DMS79 (cell line): ENCODE measurements at regions not wholly inside any gene's neighbourhood (a gene's known extent, or its start where the extent isn't known, plus 50 kb on each side); places are given as distances from the start of the nearest gene placed in this dataset.
A peak's percentile ranks its signal among the peaks of the same experiment; 100 is the strongest.

Experiments
- DNase-seq: peaks from one replicate; lab custom pipeline; 2025; lab: John Stamatoyannopoulos, UW

DNA sequence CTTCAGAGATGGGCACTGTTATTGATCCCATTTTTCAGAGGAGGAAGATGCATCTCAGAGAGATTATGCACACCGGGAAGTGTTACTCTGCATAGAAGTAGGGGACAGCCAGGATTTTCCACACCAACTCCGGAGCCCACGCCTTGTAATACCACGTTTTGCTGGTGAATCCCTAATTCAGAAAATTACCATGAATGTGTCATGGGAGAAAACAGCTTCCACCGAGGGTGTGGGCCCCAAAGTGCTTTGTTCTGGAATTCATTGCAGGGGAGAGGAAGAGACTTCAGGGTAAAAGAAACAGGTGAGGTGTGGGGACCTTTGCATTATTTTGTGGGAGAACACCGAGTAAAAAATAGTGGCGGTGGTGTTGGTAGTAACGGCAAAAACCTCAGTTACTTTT lies 1051.4 kb upstream of the RBFOX1 start:
- no peak for DNase-seq

DNA sequence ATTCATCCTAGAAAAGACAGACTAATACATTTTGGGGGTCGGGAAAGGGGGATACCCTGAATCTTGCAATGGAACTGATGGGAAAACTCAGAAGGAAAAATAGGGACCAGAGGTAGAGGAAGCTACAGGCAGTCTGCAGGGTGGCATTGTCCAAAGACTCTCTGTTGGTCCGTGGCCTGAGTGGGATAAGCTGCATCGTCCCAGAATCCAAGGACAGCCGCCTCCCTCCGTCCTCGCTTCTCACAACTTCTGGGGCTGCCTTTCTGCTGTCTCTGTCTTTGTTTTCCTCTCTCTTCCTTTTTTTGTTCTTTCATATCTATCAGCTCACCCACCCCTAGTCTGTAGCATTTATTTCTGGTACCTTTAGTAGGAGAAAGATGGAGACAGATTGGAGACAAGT lies 1052.6 kb upstream of the RBFOX1 start:
- no peak for DNase-seq

GRCh38 chr16:6279286-6279685 lies 1053.4 kb upstream of the RBFOX1 start:
- no peak for DNase-seq

DNA sequence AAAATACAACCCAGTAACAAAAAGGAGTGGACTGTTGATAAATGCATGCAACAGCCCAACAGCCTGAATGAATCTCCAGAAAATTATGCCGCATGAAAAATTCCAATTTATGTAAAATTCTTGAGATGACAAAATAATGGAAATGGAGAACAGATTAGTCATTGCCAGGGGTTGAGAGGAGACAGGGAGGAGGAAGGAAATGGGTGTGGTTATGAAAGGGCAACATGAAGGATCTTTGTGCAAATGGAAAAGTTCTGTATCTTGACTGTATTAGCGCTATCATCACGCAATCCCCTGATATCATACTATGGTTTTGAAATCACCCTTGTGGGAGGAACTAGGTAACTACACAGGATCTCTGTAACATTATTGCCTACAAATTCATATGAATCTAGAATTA lies 1058.3 kb upstream of the RBFOX1 start:
- no peak for DNase-seq

GRCh38 chr16:6267682-6268081 lies 1065.0 kb upstream of the RBFOX1 start:
- no peak for DNase-seq

GRCh38 chr16:6266703-6267102 lies 1065.9 kb upstream of the RBFOX1 start:
- DNase-seq: no peak

DNA sequence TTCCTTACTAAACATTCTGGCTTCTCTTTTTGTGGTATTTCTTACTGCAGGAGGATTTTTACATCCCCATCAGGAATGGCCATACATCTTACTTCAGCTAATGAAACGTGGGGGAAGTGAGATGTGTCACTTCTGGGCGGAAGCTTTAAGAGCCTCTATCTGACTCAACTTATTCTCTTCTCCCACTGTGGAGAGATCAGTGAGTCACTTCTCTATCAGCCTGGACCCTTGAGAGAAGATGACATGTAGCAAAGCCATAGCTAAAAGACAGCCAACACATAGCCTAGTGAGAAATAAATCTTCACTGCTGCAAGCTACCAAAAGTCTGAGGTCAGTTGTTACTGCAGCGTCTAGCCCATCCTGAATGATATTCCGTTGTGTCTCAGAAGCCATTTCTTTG lies 1066.7 kb upstream of the RBFOX1 start:
- DNase-seq: no peak

GRCh38 chr16:6258056-6258455 lies 1074.6 kb upstream of the RBFOX1 start:
- no peak for DNase-seq

DNA sequence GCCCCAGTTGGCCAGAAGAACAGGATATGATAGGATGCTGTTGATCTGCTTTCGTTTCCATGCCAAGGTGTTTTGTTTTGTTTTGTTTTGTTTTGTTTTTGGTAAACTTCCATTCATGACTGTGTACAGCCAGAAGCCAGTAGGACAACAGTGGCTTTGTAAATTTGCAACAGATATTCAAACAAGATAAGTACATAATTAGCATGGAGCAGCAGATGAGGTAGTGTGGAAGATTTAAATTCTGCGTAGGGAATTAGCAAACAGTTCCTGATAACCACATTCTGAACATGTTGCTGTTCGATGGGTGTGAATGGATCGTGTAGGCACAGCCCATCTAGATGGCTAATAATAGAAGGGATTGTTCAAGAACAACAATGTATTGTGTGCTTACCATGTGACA lies 1080.1 kb upstream of the RBFOX1 start:
- DNase-seq: no peak

- no peak for DNase-seq
These were observed 1082.1 kb upstream of the RBFOX1 start for GRCh38 chr16:6250511-6250910.

GRCh38 chr16:6249863-6250262 lies 1082.8 kb upstream of the RBFOX1 start:
- no peak for DNase-seq

DNA sequence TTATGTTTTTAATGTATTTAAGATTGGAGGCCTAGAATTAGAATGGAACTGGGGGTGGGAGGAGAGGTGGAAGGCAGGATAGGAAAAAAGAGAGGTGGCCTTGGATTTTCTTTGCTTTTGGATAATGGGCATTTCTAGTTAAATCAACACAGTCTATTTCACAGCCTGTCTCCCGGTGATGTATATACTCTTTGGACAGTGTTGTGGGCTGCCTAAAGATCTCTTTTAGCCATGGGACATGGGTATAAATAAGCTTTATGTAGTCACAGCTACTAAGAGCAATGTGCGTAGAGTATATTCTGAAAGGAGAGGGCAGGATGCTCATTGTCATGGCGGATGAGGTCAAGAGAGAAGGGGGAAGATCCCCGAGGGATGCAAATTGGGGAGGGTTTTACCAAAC lies 1084.4 kb upstream of the RBFOX1 start:
- DNase-seq: no peak

- no peak for DNase-seq
These were observed 1084.9 kb upstream of the RBFOX1 start for GRCh38 chr16:6247775-6248174.

- no peak for DNase-seq
These were observed 1085.5 kb upstream of the RBFOX1 start for GRCh38 chr16:6247150-6247549.

GRCh38 chr16:6246266-6246665 lies 1086.4 kb upstream of the RBFOX1 start:
- no peak for DNase-seq

- DNase-seq: no peak
These were observed 1100.6 kb upstream of the RBFOX1 start for GRCh38 chr16:6232056-6232455.

DNA sequence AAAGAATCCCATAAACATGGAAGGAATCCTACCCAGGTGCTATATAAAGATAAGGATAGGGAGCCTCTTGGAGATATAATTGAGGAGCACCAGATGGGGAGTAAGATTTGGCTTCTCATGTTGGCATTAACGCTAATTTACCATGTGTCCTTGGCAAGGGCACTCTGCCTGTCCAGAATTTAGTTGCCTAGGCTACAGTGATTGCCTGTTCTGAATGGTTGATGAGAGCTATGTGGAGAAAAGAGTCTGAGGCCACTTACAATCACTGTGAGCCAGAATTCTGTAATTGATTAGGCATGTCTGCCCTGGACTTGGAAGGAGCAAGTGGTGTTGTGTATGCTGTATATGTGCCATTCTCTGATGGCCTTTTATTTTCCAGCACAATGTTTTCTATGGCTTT lies 1101.2 kb upstream of the RBFOX1 start:
- no peak for DNase-seq

- no peak for DNase-seq
These were observed 1103.5 kb upstream of the RBFOX1 start for GRCh38 chr16:6229186-6229585.

DNA sequence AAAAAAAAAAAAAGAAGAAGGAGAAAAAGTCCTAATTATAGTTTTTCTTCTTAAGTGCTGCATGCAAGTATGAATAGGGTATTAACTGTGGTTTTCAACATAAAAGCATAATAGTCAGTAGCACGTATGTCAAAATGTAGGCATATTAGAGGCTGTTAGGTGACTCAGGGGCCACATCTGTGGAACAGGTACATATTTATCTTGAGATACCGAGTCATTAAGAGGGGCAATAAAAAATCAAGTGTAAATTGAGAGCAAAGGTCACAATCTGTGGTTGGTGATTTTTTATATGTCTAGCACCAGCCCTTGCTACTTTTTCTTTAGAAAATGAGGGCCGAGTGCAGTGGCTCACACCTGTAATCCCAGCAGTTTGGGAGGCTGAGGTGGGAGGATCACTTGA lies 1113.8 kb upstream of the RBFOX1 start:
- DNase-seq: no peak

DNA sequence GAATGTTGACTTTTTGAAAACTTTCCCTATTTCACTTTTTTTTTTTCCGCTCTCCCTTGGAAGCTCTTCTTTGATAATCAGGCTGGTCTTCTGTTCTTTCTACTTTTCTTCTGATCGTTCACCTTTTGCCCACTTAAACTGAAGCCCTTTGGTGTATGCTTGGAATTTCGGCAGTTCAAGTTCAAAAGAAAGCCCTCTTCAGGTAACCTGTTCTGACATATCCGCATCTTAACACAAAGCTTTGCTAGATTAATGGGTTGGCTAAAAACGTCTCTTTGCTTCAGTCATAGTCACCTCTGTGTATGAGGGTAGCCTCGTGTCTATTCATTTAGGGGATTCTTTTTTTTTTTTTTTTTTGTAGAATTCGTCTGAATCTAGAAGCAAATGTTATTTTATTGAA lies 1115.8 kb upstream of the RBFOX1 start:
- DNase-seq: no peak

GRCh38 chr16:6211644-6212043 lies 1114.0 kb upstream of the EEF2KMT start:
- DNase-seq: no peak

GRCh38 chr16:6209355-6209930 lies 1111.8 kb upstream of the EEF2KMT start:
- DNase-seq: no peak

DNA sequence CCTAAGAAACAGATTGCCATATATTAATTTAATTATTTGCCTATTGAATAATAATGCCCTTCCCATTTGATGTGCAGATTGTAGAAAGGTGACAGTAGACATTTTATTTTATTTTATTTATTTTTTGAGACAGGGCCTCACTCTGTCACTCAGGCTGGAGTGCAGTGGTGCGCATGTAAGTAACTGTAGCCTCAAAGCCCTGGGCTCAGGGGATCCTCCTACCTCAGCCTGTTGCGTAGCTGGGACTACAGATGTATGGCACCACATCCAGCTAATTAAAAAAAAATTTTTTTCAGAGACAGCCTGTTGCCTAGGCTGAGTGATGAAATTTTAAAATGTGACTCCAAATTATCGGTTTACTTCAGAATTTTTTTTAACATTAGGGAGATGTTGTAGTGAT lies 1110.0 kb upstream of the EEF2KMT start:
- no peak for DNase-seq

GRCh38 chr16:6207124-6207523 lies 1109.5 kb upstream of the EEF2KMT start:
- DNase-seq: no peak

DNA sequence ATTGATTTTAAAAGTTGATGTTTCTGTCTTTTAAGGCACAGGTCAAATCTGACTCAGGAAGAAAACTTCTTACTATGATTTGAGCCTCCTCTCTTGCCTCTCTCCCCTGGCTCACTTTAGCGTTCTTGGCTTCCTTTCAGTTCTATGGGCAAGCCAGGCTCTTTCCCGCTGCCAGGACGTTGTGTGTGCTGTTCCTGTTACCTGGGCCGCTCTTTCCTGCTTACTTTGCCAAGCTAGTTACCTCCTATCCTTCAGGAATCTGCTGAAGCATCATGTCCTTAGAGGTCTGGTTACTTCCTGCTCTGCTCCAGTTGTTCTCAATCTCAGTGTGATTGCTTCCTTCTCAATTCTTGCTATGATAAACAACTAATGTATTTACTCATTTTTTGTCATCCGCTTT lies 1108.5 kb upstream of the EEF2KMT start:
- peak; percentile 11 for DNase-seq
